ENCODE measurements at regions not wholly inside any gene's neighbourhood (a gene's known extent, or its start where the extent isn't known, plus 50 kb on each side); places are given as distances from the start of the nearest gene placed in this dataset.

DNA sequence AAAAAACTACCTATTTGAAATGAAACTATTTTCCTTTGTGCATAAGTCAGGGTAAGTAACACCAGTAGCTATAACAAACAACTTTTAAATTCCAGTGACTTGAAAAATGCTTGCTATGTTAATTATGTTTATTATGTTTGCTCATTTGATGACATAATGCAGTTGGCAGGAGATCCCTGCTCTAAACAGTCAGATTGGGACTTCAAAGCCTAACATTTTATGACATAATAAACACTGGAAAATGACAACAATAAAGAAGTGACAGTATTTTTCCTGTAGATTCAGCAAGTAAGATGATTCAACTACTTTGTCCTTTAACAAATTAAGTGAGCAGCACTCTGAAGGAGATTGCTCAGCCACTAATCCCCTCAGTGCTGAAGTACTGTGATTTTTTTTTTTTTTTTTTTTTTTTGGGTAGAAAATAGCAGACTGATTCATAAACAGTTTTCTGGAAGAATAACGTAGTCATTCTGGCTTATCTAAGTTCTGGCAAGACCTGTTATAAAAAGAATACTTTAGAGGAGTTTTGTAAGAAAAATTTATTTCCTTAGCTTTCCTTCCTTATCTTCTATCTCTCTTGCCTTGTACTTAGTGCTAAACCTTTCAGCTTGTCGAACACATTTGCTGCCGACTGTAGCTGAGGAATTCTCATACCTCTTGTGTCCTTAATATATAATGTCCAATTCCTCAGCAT lies 207.2 kb downstream of the PTGER3 start:
- TF ChIP-seq, protein P1, sequence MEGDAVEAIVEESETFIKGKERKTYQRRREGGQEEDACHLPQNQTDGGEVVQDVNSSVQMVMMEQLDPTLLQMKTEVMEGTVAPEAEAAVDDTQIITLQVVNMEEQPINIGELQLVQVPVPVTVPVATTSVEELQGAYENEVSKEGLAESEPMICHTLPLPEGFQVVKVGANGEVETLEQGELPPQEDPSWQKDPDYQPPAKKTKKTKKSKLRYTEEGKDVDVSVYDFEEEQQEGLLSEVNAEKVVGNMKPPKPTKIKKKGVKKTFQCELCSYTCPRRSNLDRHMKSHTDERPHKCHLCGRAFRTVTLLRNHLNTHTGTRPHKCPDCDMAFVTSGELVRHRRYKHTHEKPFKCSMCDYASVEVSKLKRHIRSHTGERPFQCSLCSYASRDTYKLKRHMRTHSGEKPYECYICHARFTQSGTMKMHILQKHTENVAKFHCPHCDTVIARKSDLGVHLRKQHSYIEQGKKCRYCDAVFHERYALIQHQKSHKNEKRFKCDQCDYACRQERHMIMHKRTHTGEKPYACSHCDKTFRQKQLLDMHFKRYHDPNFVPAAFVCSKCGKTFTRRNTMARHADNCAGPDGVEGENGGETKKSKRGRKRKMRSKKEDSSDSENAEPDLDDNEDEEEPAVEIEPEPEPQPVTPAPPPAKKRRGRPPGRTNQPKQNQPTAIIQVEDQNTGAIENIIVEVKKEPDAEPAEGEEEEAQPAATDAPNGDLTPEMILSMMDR (conservative IDR thresholded peaks at IDR 0.05; ENCODE audit: low read length): no peak
- peak; percentile 41 for DNase-seq (ENCODE audit: low read depth)

DNA sequence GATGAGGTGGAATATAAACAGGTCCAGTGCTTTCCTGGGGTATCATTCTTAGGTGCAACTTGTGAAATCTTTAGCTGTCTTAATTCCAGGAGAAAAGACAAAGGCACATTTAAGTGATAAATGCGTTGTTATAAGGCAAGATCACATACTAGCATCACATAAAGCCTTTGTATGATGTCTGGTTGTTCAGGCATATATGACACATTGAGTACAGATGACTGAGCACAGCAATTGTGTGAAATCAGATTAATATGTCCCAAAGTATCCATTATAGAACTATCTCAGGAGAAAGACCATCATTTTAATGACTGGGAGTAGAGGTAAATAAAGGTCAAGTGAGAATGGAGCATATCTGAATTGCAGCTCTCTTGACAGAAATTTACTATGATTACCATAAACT lies 205.1 kb downstream of the PTGER3 start:
- no peak overlapping the region for H3K4me3 ChIP-seq (ENCODE audit: low read length)
- TF ChIP-seq, protein P1 (conservative IDR thresholded peaks at IDR 0.05; ENCODE audit: low read length): no peak
- no peak for DNase-seq (ENCODE audit: low read depth)

More for the DNA sequence above, 207.2 kb downstream of the PTGER3 start:
- H3K4me3 ChIP-seq (ENCODE audit: low read length): no peak overlapping the region

DNA sequence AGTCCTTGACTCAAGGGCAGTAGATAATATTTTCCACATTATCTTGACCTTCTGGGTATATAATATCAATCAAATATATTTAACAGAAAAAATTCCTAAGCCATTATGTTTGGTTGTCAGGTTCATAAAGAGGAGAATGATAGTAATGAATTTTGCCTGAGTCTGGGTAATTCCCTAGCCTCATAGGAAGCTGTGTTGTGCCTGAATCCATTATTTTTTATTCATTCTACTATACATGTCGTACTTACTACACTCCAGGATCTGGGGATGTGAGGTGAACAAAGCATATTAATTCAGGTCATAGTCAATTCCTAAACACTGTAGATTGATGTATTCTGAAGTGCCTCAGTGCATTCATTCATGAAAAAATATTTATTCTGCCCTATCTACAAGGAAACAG lies 204.2 kb downstream of the PTGER3 start:
- no peak overlapping the region for H3K4me3 ChIP-seq (ENCODE audit: low read length)
- DNase-seq (ENCODE audit: low read depth): no peak
- TF ChIP-seq, protein P1 (conservative IDR thresholded peaks at IDR 0.05; ENCODE audit: low read length): no peak

DNA sequence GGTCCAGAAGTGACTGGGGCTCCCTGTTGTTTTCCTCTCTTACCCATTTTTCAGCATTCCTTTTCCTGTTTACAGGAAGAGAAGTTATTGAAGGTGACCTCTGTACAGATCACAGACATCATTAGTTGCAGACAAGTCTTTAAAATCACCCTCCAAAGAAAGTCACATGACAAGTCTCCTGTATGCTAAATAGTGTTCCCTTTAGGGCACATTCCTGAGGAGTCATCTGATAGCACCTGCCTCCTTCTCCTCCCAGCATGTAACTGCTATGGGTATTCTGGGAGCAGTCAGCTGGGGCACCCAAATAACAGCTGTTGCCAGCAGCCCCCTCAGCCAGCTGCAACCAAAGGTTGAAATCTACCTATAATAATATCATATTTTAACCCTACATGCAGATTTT lies 200.6 kb downstream of the PTGER3 start:
- no peak overlapping the region for H3K4me3 ChIP-seq (ENCODE audit: low read length)
- TF ChIP-seq, protein P1 (conservative IDR thresholded peaks at IDR 0.05; ENCODE audit: low read length): no peak
- DNase-seq (ENCODE audit: low read depth): no peak

DNA sequence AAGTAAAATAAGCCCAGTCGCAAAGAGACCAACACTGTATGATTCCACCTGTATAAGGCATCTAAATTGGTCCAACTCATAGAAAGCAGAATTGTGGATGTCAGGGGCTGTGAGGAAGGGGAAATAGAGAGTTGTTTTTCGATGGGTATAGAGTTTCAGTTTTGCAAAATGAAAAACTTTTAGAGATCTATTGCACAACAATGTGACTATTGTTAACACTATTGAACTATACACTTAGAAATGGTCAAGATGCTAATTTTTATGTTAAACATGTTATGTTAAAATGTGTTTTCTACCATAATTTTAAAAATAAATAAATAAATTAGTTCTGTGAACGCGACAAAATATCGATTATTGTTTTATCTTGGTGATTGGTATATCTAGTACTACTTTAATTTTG lies 192.4 kb downstream of the PTGER3 start:
- DNase-seq (ENCODE audit: low read depth): no peak
- no peak overlapping the region for H3K4me3 ChIP-seq (ENCODE audit: low read length)
- TF ChIP-seq, protein P1 (conservative IDR thresholded peaks at IDR 0.05; ENCODE audit: low read length): no peak

DNA sequence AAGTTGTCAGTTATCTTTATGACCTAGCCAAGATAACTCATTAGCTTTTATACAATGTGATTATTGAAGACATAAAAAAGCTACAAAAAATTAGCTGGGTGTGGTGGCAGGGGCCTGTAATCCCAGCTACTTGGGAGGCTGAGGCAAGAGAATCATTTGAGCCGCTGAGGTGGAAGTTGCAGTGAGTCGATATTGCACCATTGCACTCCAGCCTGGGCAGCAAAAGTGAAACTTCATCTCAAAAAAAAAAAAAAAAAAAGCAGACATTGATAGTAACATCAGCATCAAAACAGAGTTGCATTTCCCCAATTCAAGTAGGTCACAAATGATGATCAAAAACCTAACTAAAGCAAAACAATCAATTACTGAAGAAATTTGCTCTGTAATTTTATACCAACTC lies 191.4 kb downstream of the PTGER3 start:
- DNase-seq (ENCODE audit: low read depth): no peak

DNA sequence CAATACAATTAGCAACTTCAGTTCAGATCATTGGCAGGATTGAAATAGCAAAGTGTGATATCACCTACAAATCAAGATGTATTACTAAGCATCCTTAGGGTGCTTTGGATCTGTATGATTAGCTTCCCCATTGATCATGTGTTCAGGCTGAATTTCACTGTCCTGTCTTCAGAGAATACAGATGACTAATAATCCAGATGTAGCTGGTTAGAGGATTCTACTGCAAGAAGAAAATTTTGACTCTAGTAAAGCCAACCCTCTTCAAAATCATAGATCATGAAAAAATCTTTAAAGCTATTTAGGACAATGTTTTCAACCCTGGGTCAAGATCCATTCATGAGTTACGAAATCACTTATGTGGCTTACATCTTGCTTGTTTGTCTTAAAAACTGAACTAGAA lies 184.4 kb downstream of the PTGER3 start:
- DNase-seq (ENCODE audit: low read depth): peak; percentile 59
- TF ChIP-seq, protein P1 (conservative IDR thresholded peaks at IDR 0.05; ENCODE audit: low read length): no peak
- no peak overlapping the region for H3K4me3 ChIP-seq (ENCODE audit: low read length)

More for the DNA sequence above, 191.4 kb downstream of the PTGER3 start:
- no peak overlapping the region for H3K4me3 ChIP-seq (ENCODE audit: low read length)
- TF ChIP-seq, protein P1 (conservative IDR thresholded peaks at IDR 0.05; ENCODE audit: low read length): no peak

Data from AG10803 (cell line).